SK-N-SH (cell line): ENCODE measurements at regions not wholly inside any gene's neighbourhood (a gene's known extent, or its start where the extent isn't known, plus 50 kb on each side); places are given as distances from the start of the nearest gene placed in this dataset.

Source experiments
- CTCF ChIA-PET: fragments of 300-600, 350-600 bp; formaldehyde crosslinking; extraction: SDS; loops from one replicate; lab custom pipeline; 2021; lab: Yijun Ruan, JAX
- POLR2A ChIA-PET: fragments of 350-600 bp; sonication (Branson Sonifier 250); formaldehyde crosslinking; extraction: SDS; loops from one replicate; lab custom pipeline; 2020; ENCODE audit warnings: antibody characterized with exemption, inconsistent platforms; lab: Yijun Ruan, JAX
- DNase-seq: peaks from one replicate; pipeline ENCODE4 v3.0.0; 2012
- H2AFZ ChIP-seq: fragments of 200-600 bp; sonication (generic); 2 replicates; pipeline ENCODE4 v1.8.1; 2016; ENCODE audit warnings: antibody characterized with exemption, mild to moderate bottlenecking, low read depth
- H3F3A ChIP-seq: fragments of 200-600 bp; sonication (generic); replicated peaks from 2 replicates; pipeline ENCODE3; 2016; ENCODE audit warnings: antibody characterized with exemption, mild to moderate bottlenecking; ENCODE audit not compliant: insufficient read depth
- H3K27ac ChIP-seq, 2 experiments: fragments of 200-500 bp in 1 of 2; fragments of 200-600 bp in 1 of 2; sonication (Bioruptor generic) in 1 of 2; sonication (generic), shearing (Covaris generic) in 1 of 2; 2 replicates each; pipeline versions ENCODE4 v1.5.1 to v1.6.1; 2014 to 2016; ENCODE audit warnings: low read depth in 2 of 2, inconsistent platforms in 1 of 2, low read length in 1 of 2, mild to moderate bottlenecking in 1 of 2, mixed read lengths in 1 of 2
- H3K27me3 ChIP-seq: fragments of 200-600 bp; sonication (generic), shearing (Covaris generic); 2 replicates; pipeline ENCODE4 v1.6.1; 2016; ENCODE audit warnings: mixed run types; ENCODE audit not compliant: insufficient read depth
- H3K36me3 ChIP-seq, 2 experiments: fragments of 200-500 bp in 1 of 2; fragments of 200-600 bp in 1 of 2; sonication (Bioruptor generic) in 1 of 2; sonication (generic) in 1 of 2; replicated peaks in 1 of 2; 2 replicates each; pipeline versions ENCODE3 to v1.5.1; 2014 to 2016; ENCODE audit warnings: low read length in 1 of 2, mild to moderate bottlenecking in 1 of 2; ENCODE audit not compliant: insufficient read depth in 2 of 2, control insufficient read depth in 1 of 2
- H3K4me1 ChIP-seq, 2 experiments: fragments of 200-500 bp in 1 of 2; fragments of 200-600 bp in 1 of 2; sonication (Bioruptor generic) in 1 of 2; sonication (generic), shearing (Covaris generic) in 1 of 2; 2 replicates each; pipeline versions ENCODE4 v1.5.1 to v1.6.1; 2014 to 2016; ENCODE audit warnings: low read depth in 1 of 2, low read length in 1 of 2, mixed run types in 1 of 2; ENCODE audit not compliant: insufficient read depth in 2 of 2, control insufficient read depth in 1 of 2
- H3K4me2 ChIP-seq: fragments of 200-600 bp; sonication (generic), shearing (Covaris generic); 2 replicates; pipeline ENCODE4 v1.6.1; 2017; ENCODE audit warnings: mixed run types
- H3K4me3 ChIP-seq, 2 experiments: fragments of 200-500 bp in 1 of 2; fragments of 200-600 bp in 1 of 2; sonication (Bioruptor generic) in 1 of 2; sonication (generic), shearing (Covaris generic) in 1 of 2; 2 replicates each; pipeline versions ENCODE4 v1.5.1 to v1.8.1; 2014 to 2016; ENCODE audit warnings: low read depth in 2 of 2, inconsistent platforms in 1 of 2, low read length in 1 of 2, mild to moderate bottlenecking in 1 of 2, mixed read lengths in 1 of 2, moderate library complexity in 1 of 2
- H3K79me2 ChIP-seq: fragments of 200-600 bp; sonication (generic); 2 replicates; pipeline ENCODE4 v1.8.1; 2017; ENCODE audit warnings: mild to moderate bottlenecking; ENCODE audit not compliant: insufficient read depth
- H3K9ac ChIP-seq: fragments of 200-600 bp; sonication (generic); 2 replicates; pipeline ENCODE4 v1.6.1; 2017; ENCODE audit warnings: mixed run types
- H3K9me2 ChIP-seq: fragments of 200-600 bp; sonication (generic); 2 replicates; pipeline ENCODE4 v1.6.1; 2017; ENCODE audit warnings: mixed run types
- H3K9me3 ChIP-seq: fragments of 200-600 bp; sonication (generic); 2 replicates; pipeline ENCODE4 v1.6.1; 2017; ENCODE audit warnings: mixed run types, mild to moderate bottlenecking, moderate library complexity
- H4K20me1 ChIP-seq: fragments of 200-600 bp; sonication (generic); 2 replicates; pipeline ENCODE4 v1.6.1; 2017; ENCODE audit warnings: mild to moderate bottlenecking, mixed run types; ENCODE audit not compliant: insufficient read depth
- ELF1 ChIP-seq: IDR thresholded peaks from 2 replicates; pipeline ENCODE4 v1.4.0; 2012
- EP300 ChIP-seq, 2 experiments: IDR thresholded peaks; 2 replicates each; pipeline versions ENCODE4 v1.4.0 to v1.6.1; 2012; ENCODE audit warnings: borderline replicate concordance in 1 of 2, low read depth in 1 of 2, low read length in 1 of 2
- FOXJ3 ChIP-seq: sonication (generic); formaldehyde crosslinking; IDR thresholded peaks from 2 replicates; pipeline ENCODE4 v1.5.1; 2020; ENCODE audit warnings: mild to moderate bottlenecking, missing genetic modification reagents
- GABPA ChIP-seq: IDR thresholded peaks from 2 replicates; pipeline ENCODE4 v1.4.0; 2012; ENCODE audit warnings: low read depth, mild to moderate bottlenecking
- NRF1 ChIP-seq: IDR thresholded peaks from 2 replicates; pipeline ENCODE4 v1.6.1; 2012; ENCODE audit warnings: low read depth, mild to moderate bottlenecking, low read length
- RCOR1 ChIP-seq: fragments of 150-350 bp; IDR thresholded peaks from 2 replicates; pipeline ENCODE4 v1.6.1; 2017; ENCODE audit warnings: antibody characterized with exemption, low read length
- REST ChIP-seq: IDR thresholded peaks from 2 replicates; pipeline ENCODE4 v1.6.1; 2012; ENCODE audit warnings: mild to moderate bottlenecking, low read depth, low read length, moderate library complexity
- TAF1 ChIP-seq: IDR thresholded peaks from 2 replicates; pipeline ENCODE4 v1.6.1; 2012; ENCODE audit warnings: low read depth, mild to moderate bottlenecking, low read length, moderate library complexity, borderline replicate concordance
- TEAD4 ChIP-seq: IDR thresholded peaks from 2 replicates; pipeline ENCODE4 v1.4.0; 2012; ENCODE audit warnings: mild to moderate bottlenecking, borderline replicate concordance; ENCODE audit not compliant: insufficient read depth
- USF1 ChIP-seq: IDR thresholded peaks from 2 replicates; pipeline ENCODE4 v1.4.0; 2012; ENCODE audit warnings: low read depth, borderline replicate concordance
- YY1 ChIP-seq: IDR thresholded peaks from 2 replicates; pipeline ENCODE4 v1.4.0; 2012; ENCODE audit warnings: low read depth, mild to moderate bottlenecking
- WGBS: methylation state at CpG from one replicate; pipeline ENCODE4 v1.1.6; 2017; ENCODE audit warnings: low lambda C conversion rate; 5-methylcytosine and 5-hydroxymethylcytosine counted together
- TF ChIP-seq, protein P1 (sequence below): fragments of 200-600 bp; sonication (generic); IDR thresholded peaks from 2 replicates; pipeline ENCODE4 v1.6.1; 2017; ENCODE audit warnings: antibody characterized with exemption, mild to moderate bottlenecking, moderate library complexity
- TF ChIP-seq, protein P2 (sequence below): IDR thresholded peaks from 2 replicates; pipeline ENCODE4 v1.4.0; 2012; ENCODE audit warnings: low read depth

DNA sequence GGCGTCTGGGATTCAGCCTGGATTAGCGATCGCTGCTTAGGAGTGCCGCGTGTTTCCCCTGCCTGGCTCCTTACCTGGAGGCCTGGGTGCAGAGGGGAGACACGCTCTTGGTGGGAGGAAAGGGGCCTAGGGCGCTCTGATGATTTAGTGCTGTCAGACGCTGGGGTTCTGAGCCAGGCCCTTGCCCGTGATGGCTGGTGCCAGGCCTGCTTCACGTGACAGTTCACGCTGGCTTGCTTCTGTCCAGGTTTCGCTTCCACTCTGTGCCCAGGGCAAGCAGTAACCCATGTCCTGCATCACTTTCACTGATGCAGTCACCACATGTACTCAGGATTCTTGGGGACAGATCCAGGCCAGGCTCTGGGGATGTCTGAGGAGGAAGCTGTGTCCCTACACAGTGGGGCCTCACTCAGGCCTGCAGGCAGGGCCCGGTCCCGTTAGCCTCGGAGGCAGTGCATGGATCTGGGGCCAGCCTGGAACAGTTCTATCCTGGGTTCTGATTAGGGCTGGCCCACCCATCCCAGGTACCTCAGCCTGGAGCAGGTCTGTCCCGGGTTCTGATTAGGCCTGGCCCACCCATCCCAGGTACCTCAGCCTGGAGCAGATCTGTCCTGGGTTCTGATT, 1220.9 kb downstream of the BRD1 start:
- no peaks in the 10 kb centered on the region for H3K36me3 ChIP-seq
- no peaks in the 10 kb centered on the region for H3F3A ChIP-seq
- H3K4me1 ChIP-seq = no peaks in the 10 kb centered on the region
- ChIA-PET POLR2A (no interaction called here), CTCF (no interaction called here)
- H3K4me2 ChIP-seq = no peak overlapping the region
- no peak overlapping the region for H3K9ac ChIP-seq
- no peaks in the 10 kb centered on the region for H3K9me2 ChIP-seq
- no peaks in the 10 kb centered on the region for H3K9me3 ChIP-seq
- H3K27ac ChIP-seq = no peak overlapping the region
- 41% methylated on average over 10 of the region's 16 CpGs for WGBS
- DNase-seq = no peak
- H2AFZ ChIP-seq = no peak overlapping the region
- H4K20me1 ChIP-seq = no peaks in the 10 kb centered on the region
- no peaks in the 10 kb centered on the region for H3K79me2 ChIP-seq
- no peak for TF ChIP-seq EP300 (IDR thresholded peaks at IDR 0.05; ENCODE audit: borderline replicate concordance in 1 of 2, low read depth in 1 of 2, low read length in 1 of 2)
- no peak for TF ChIP-seq FOXJ3
- TF ChIP-seq GABPA = no peak
- TF ChIP-seq, protein P1, sequence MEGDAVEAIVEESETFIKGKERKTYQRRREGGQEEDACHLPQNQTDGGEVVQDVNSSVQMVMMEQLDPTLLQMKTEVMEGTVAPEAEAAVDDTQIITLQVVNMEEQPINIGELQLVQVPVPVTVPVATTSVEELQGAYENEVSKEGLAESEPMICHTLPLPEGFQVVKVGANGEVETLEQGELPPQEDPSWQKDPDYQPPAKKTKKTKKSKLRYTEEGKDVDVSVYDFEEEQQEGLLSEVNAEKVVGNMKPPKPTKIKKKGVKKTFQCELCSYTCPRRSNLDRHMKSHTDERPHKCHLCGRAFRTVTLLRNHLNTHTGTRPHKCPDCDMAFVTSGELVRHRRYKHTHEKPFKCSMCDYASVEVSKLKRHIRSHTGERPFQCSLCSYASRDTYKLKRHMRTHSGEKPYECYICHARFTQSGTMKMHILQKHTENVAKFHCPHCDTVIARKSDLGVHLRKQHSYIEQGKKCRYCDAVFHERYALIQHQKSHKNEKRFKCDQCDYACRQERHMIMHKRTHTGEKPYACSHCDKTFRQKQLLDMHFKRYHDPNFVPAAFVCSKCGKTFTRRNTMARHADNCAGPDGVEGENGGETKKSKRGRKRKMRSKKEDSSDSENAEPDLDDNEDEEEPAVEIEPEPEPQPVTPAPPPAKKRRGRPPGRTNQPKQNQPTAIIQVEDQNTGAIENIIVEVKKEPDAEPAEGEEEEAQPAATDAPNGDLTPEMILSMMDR = no peak
- TF ChIP-seq TAF1 = no peak
- TF ChIP-seq USF1 = no peak
- TF ChIP-seq RCOR1 = no peak
- TF ChIP-seq TEAD4 = no peak
- TF ChIP-seq, protein P2, sequence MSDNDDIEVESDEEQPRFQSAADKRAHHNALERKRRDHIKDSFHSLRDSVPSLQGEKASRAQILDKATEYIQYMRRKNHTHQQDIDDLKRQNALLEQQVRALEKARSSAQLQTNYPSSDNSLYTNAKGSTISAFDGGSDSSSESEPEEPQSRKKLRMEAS = no peak
- TF ChIP-seq YY1 = no peak
- no peak for TF ChIP-seq NRF1
- TF ChIP-seq ELF1 = no peak
- no peak for TF ChIP-seq REST
- H3K4me3 ChIP-seq = no peak overlapping the region
- H3K27me3 ChIP-seq = no peaks in the 10 kb centered on the region; the same call in 1 of the 2 replicates
